ENCODE measurements at regions not wholly inside any gene's neighbourhood (a gene's known extent, or its start where the extent isn't known, plus 50 kb on each side); places are given as distances from the start of the nearest gene placed in this dataset.

DNA sequence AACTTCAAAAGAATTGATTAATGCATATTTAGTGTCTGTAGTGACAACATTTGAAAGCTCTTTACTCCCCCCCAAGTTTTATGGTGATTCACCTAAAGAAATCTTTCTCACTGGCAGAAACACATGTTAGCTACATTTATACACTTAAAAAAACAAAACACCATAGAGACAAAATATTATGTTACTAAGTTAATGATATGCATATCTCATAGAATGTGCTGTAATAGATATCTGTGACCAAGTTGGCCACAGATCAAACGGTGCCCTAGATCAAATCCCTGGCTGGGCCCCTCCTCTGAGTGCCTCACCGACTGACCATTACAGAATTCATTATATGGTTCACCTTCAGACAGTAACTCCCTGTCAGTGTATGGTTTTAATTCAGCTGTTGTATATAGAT is 322.1 kb upstream of the LYPLAL1 start:
- TF ChIP-seq POLR2AphosphoS5 (IDR thresholded peaks at IDR 0.05) (no peak), CTCF (IDR thresholded peaks at IDR 0.05) (no peak)
